GM19328 (cell line): ENCODE measurements at regions not wholly inside any gene's neighbourhood (a gene's known extent, or its start where the extent isn't known, plus 50 kb on each side); places are given as distances from the start of the nearest gene placed in this dataset.
A peak's percentile ranks its signal among the peaks of the same experiment; 100 is the strongest.
"Not testable (repeated sequence)": the region's sequence is repeated elsewhere in the genome, so short reads cannot be mapped to it uniquely, and the experiment has no call there.

Source experiments
- ATAC-seq: cut with Tn5 transposase; IDR thresholded peaks from one replicate; pipeline ENCODE4 v1.9.1; 2021; ENCODE audit warnings: mild to moderate bottlenecking, moderate library complexity; ENCODE audit not compliant: unreplicated experiment

GRCh38 chrX:149420566-149420965 is 84.5 kb downstream of the IDS start:
- ATAC-seq: not testable (repeated sequence)

GRCh38 chrX:149398027-149398426 is 107.1 kb downstream of the IDS start:
- ATAC-seq: no peak

- no peak for ATAC-seq
Measured at GRCh38 chrX:149392921-149393320, 112.2 kb downstream of the IDS start.

DNA sequence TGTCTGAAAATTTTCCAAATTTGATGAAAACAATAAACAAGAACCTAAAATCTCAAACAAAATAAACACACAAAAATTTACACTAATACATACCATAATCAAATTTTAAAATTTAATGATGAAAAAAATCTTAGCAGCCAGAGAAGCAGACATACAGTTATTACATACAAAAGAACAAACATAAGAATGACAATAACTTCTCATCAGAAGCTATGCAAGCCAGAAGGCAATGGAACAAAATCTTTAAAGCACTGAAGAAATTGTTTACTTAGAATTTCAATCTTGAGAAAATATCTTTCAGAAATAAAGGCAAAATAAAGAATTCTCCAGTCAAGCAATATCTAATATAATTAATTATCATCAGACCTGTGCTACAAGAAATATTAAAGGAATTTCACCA is 121.3 kb downstream of the IDS start:
- no peak for ATAC-seq

- ATAC-seq: no peak
Measured at GRCh38 chrX:149374751-149375150, 130.4 kb downstream of the IDS start.

- ATAC-seq: no peak
Measured at GRCh38 chrX:149372866-149373265, 132.2 kb downstream of the IDS start.

DNA sequence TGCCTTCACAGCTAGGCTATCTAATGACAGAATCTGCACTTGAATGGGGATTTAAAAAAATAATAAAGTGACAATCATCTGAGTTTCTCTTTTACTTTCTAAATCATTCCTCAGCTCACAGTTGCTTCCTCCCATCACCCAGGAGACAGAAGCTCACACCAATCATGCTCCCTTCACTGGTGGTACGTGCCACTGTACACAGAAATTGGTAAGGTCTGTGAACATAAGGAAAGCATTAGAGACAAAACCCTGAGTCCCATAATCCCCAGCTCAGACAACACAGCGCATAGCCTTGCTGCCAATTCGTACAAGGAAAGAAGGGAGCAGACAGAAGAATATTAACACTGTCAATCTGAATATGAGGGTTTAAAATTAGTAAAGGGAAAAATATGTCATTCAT is 133.1 kb downstream of the IDS start:
- ATAC-seq: no peak

GRCh38 chrX:149370097-149370496 is 135.0 kb downstream of the IDS start:
- ATAC-seq: no peak

DNA sequence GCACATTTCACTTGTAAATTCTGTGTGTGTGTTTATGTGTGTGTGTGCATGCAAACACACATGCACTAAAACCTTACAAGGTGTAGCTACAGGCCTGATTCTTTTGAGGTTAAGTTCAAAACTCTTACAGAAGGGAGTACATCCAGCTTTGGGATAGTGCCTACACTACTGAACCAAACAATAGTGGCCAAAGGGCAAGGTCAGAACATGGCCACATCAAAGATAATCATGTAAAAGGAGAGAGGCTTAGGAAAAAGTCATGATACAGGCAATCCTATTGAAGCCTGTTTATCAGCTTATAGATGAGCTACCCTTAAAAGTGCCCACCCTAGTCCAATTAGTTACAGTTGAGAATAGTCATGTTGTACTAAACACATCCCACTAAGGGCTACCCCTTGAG is 139.6 kb downstream of the IDS start:
- no peak for ATAC-seq

GRCh38 chrX:149365061-149365460 is 140.0 kb downstream of the IDS start:
- ATAC-seq: no peak

- no peak for ATAC-seq
Measured at GRCh38 chrX:149363965-149364364, 141.1 kb downstream of the IDS start.

- ATAC-seq: no peak
Measured at GRCh38 chrX:149346306-149346705, 158.8 kb downstream of the IDS start.

- ATAC-seq: no peak
Measured at GRCh38 chrX:149322316-149322715, 182.8 kb downstream of the IDS start.

DNA sequence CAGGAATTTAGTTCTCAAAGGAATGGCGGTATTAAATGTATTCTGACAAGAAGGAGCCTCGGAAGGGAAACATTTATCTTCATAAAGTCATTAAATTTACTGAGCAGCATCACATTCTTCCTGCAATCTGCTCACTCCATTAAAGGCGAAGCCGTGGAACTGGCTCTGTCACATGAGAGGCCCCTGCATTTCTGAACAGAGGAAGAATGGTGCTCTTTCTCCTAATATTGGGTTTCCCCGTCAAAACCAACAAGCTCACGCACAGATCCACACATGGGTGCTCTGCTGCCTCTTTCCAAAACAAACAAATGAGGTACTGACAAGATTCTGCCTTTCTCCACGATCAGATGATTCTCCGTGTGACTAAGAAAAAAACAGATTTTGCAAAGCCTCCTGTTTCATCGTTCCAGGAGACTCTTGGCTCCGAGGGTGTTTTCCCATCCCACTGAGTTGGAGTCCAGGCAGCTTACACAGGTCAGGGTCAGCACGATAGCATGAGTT is 191.2 kb downstream of the IDS start:
- ATAC-seq: no peak

DNA sequence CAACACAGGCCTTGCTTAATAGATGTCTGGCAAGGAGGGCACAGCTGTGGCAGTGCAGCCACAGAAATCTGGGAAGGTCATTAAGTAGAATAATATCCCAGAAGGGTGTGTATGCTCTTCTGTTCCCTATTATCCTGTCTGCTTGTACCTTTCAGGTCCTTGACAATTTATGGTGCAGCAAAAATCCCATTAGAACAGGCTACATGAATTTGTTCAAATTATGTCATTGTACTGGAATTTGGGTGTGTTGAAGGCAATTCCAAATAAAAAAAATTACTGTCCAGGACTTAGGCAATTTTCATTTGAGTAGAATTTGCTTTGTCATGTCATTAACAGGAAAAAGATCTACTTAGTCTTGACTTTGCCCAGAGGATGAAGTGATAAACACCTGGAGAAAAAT is 192.1 kb downstream of the IDS start:
- no peak for ATAC-seq

GRCh38 chrX:149312097-149312496 is 193.0 kb downstream of the IDS start:
- no peak for ATAC-seq

GRCh38 chrX:149302705-149303104 is 202.4 kb downstream of the IDS start:
- no peak for ATAC-seq

DNA sequence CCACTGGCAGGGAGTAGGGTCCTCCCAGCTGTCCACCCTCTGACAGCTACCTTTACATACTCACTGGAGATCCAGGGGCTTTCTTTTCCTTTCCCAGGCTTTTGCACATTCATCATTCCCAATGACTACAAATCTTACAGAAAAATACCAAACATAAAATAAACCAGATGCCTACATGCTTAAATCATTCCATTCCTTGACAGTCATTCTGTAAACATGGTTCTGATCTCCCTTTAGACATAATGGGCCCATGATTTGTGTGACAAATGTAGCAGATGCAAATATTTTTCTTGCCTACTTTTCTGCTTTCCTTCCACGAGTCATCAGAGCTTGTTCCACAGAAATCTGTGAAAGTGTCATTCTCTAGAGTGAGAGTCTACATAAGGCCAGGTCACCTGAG is 207.0 kb downstream of the IDS start:
- ATAC-seq: no peak

GRCh38 chrX:149296092-149296491 is 209.0 kb downstream of the IDS start:
- no peak for ATAC-seq

- ATAC-seq: peak; percentile 59
Measured at GRCh38 chrX:149286940-149287349, 218.2 kb downstream of the IDS start.

DNA sequence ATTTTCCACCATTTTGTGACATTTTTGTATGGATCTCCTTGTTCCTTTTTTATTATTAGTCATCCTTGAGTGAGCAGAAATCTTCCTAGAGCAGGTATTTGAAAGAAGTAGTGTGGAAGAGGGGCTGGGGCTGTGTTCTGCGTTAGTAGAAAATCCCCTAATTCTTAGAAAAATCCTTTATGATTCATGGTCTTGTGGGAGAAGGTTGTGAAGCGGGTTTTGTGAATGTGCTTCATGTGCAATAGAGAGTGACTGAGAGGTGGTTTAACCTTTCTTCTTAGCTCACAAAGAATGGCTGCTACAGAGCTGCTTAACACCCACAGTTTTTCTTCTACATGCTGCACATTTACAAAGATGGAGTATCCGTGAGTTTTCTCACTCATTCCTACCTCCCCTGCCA is 220.5 kb downstream of the IDS start:
- ATAC-seq: no peak

- no peak for ATAC-seq
Measured at GRCh38 chrX:149283853-149284252, 221.3 kb downstream of the IDS start.

DNA sequence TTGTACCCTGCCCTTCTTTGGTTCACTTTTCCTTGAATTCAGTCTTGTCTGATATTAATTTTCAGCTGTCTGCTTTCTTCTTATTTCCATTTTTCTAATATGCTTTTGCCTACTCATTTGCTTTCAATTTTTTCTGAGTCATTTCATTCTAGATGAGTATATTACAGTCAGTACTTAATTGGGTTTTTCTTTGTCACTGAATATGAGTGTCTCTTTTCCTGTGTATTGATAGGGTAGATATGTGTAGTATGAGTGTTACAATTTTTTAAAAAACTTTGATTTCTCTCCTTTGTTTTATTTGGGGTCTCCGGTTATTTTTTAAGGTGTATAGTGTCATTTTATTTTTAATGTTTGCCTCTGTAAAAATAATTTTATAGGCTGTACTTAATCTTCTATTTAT is 222.2 kb downstream of the IDS start:
- no peak for ATAC-seq

DNA sequence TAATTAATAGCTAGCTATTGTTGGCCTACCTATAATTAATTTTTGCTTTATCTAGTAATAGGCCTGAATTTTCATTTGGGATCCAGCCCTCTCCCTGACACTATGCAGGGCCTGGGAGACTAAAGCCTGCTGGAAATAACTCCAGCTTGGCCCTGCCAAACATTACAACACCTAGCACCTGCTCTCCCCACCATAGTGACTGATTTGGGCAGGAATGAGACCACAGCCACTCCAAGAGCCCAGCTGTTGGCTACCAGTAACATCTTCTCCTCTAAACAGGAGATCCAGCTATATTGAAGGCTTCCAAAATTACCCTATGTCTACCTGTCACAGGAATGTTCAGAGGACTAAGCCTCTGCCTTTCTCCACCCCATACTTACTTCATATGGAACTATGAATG is 225.1 kb downstream of the IDS start:
- ATAC-seq: no peak
